ENCODE measurements at regions not wholly inside any gene's neighbourhood (a gene's known extent, or its start where the extent isn't known, plus 50 kb on each side); places are given as distances from the start of the nearest gene placed in this dataset.

- FAIRE-seq = no peak
Measured at GRCh38 chr15:81987628-81988027, 58.2 kb downstream of the MEX3B start.

GRCh38 chr15:81983497-81983896 is 62.3 kb downstream of the MEX3B start:
- FAIRE-seq = no peak

GRCh38 chr15:81982808-81983207 is 63.0 kb downstream of the MEX3B start:
- FAIRE-seq = no peak

- FAIRE-seq = no peak
Measured at GRCh38 chr15:81981908-81982307, 63.9 kb downstream of the MEX3B start.

GRCh38 chr15:81977464-81977863 is 68.4 kb downstream of the MEX3B start:
- no peak for FAIRE-seq

GRCh38 chr15:81968691-81969090 is 77.1 kb downstream of the MEX3B start:
- no peak for FAIRE-seq

GRCh38 chr15:81966631-81967030 is 79.2 kb downstream of the MEX3B start:
- FAIRE-seq = no peak

- no peak for FAIRE-seq
Measured at GRCh38 chr15:81962482-81962881, 83.3 kb downstream of the MEX3B start.

GRCh38 chr15:81959196-81959595 is 86.6 kb downstream of the MEX3B start:
- no peak for FAIRE-seq

GRCh38 chr15:81957698-81958097 is 88.1 kb downstream of the MEX3B start:
- FAIRE-seq = no peak

- no peak for FAIRE-seq
Measured at GRCh38 chr15:81955382-81956062, 90.3 kb downstream of the MEX3B start.

GRCh38 chr15:81954158-81954783 is 91.5 kb downstream of the MEX3B start:
- no peak for FAIRE-seq

GRCh38 chr15:81950841-81951414 is 94.9 kb downstream of the MEX3B start:
- no peak for FAIRE-seq

- no peak for FAIRE-seq
Measured at GRCh38 chr15:81948751-81949150, 97.1 kb downstream of the MEX3B start.

- FAIRE-seq = no peak
Measured at GRCh38 chr15:81948222-81948621, 97.6 kb downstream of the MEX3B start.

- FAIRE-seq = no peak
Measured at GRCh38 chr15:81947548-81947947, 98.3 kb downstream of the MEX3B start.

- no peak for FAIRE-seq
Measured at GRCh38 chr15:81945014-81945615, 100.7 kb downstream of the MEX3B start.

- FAIRE-seq = no peak
Measured at GRCh38 chr15:81942655-81943195, 103.1 kb downstream of the MEX3B start.

- FAIRE-seq = no peak
Measured at GRCh38 chr15:81942157-81942556, 103.7 kb downstream of the MEX3B start.

- no peak for FAIRE-seq
Measured at GRCh38 chr15:81941479-81941878, 104.3 kb downstream of the MEX3B start.

- no peak for FAIRE-seq
Measured at GRCh38 chr15:81940467-81941451, 105.1 kb downstream of the MEX3B start.

All from TTC549 (cell line).